WTC11 (cell line): ENCODE measurements at regions not wholly inside any gene's neighbourhood (a gene's known extent, or its start where the extent isn't known, plus 50 kb on each side); places are given as distances from the start of the nearest gene placed in this dataset.

ENCODE experiments used
- ATAC-seq: fragments of 200-7000 bp; cut with Tn5 transposase; 2 replicates; pipeline ENCODE4 v1.10.0; 2021; ENCODE audit warnings: mild to moderate bottlenecking, moderate library complexity
- CTCF ChIA-PET: fragments of 300-600 bp; sonication (Branson Sonifier 250); formaldehyde crosslinking; loops from one replicate; lab custom pipeline; 2021; ENCODE audit warnings: antibody characterized with exemption; lab: Charles Lee
- POLR2A ChIA-PET: fragments of 350-600 bp; sonication (Branson Sonifier 250); formaldehyde crosslinking; loops from one replicate; lab custom pipeline; 2021; ENCODE audit warnings: antibody characterized with exemption; lab: Charles Lee
- DNase-seq: peaks from one replicate; pipeline ENCODE4 v3.0.0; 2021; ENCODE audit warnings: low spot score
- H3K27ac Mint-ChIP-seq: 2 replicates; pipeline ENCODE4 v1.8.0; 2021; ENCODE audit warnings: mixed read lengths
- H3K27me3 Mint-ChIP-seq: 2 replicates; pipeline ENCODE4 v1.8.0; 2021; ENCODE audit warnings: low read depth, mild to moderate bottlenecking, moderate library complexity, mixed read lengths
- H3K36me3 Mint-ChIP-seq: 2 replicates; pipeline ENCODE4 v1.8.0; 2021; ENCODE audit warnings: mixed read lengths
- H3K4me1 Mint-ChIP-seq: 2 replicates; pipeline ENCODE4 v1.8.0; 2022; ENCODE audit warnings: mixed read lengths
- H3K4me3 Mint-ChIP-seq: 2 replicates; pipeline ENCODE4 v1.8.0; 2021; ENCODE audit warnings: mild to moderate bottlenecking, moderate library complexity, mixed read lengths
- H3K9me3 Mint-ChIP-seq: 2 replicates; pipeline ENCODE4 v1.8.0; 2021; ENCODE audit warnings: mixed read lengths
- ETV6 ChIP-seq: sonication (generic); formaldehyde crosslinking; IDR thresholded peaks from 2 replicates; pipeline ENCODE4 v1.8.1; 2022; ENCODE audit warnings: mild to moderate bottlenecking, missing genetic modification reagents
- GABPB1 ChIP-seq: sonication (generic); formaldehyde crosslinking; IDR thresholded peaks from 2 replicates; pipeline ENCODE4 v1.8.1; 2023; ENCODE audit warnings: mild to moderate bottlenecking, missing genetic modification reagents
- MXD4 ChIP-seq: fragments of 250-450 bp; sonication (Bioruptor Pico); IDR thresholded peaks from 2 replicates; pipeline ENCODE4 v1.8.0; 2021; ENCODE audit warnings: mild to moderate bottlenecking, moderate library complexity, borderline replicate concordance
- MYBL2 ChIP-seq: sonication (generic); formaldehyde crosslinking; IDR thresholded peaks from 2 replicates; pipeline ENCODE4 v1.8.1; 2023; ENCODE audit warnings: mild to moderate bottlenecking, moderate library complexity, missing genetic modification reagents
- NR3C1 ChIP-seq: sonication (generic); formaldehyde crosslinking; conservative IDR thresholded peaks from 2 replicates; pipeline ENCODE4 v1.8.1; 2023; ENCODE audit warnings: low read depth, mild to moderate bottlenecking, missing genetic modification reagents
- TCF7 ChIP-seq: sonication (generic); formaldehyde crosslinking; IDR thresholded peaks from 2 replicates; pipeline ENCODE4 v1.8.0; 2022; ENCODE audit warnings: mild to moderate bottlenecking, low read depth, missing genetic modification reagents, moderate library complexity
- TEAD1 ChIP-seq: sonication (generic); formaldehyde crosslinking; IDR thresholded peaks from 2 replicates; pipeline ENCODE4 v1.8.0; 2022; ENCODE audit warnings: mild to moderate bottlenecking, missing genetic modification reagents
- ZNF138 ChIP-seq: sonication (generic); formaldehyde crosslinking; conservative IDR thresholded peaks from 2 replicates; pipeline ENCODE4 v1.8.1; 2022; ENCODE audit warnings: mild to moderate bottlenecking, moderate library complexity, missing genetic modification reagents
- ZNF416 ChIP-seq: fragments of 250-450 bp; sonication (Bioruptor Pico); IDR thresholded peaks from 2 replicates; pipeline ENCODE4 v1.9.0; 2021; ENCODE audit warnings: mild to moderate bottlenecking, inconsistent platforms
- TF ChIP-seq, protein P1 (sequence below): fragments of 250-450 bp; sonication (Bioruptor Pico); IDR thresholded peaks from 2 replicates; pipeline ENCODE4 v1.8.0; 2021; ENCODE audit warnings: mild to moderate bottlenecking
- TF ChIP-seq, protein P2 (sequence below): fragments of 250-450 bp; sonication (Bioruptor Pico); IDR thresholded peaks from 2 replicates; pipeline ENCODE4 v1.9.0; 2021; ENCODE audit warnings: moderate library complexity, mild to moderate bottlenecking, inconsistent platforms, borderline replicate concordance
- TF ChIP-seq, protein P3 (sequence below): sonication (generic); formaldehyde crosslinking; IDR thresholded peaks from 2 replicates; pipeline ENCODE4 v1.8.1; 2023; ENCODE audit warnings: mild to moderate bottlenecking, missing genetic modification reagents
- TF ChIP-seq, protein P4 (sequence below): fragments of 250-450 bp; sonication (Bioruptor Pico); IDR thresholded peaks from 2 replicates; pipeline ENCODE4 v2.1.2; 2022; ENCODE audit warnings: mild to moderate bottlenecking, moderate library complexity
- TF ChIP-seq, protein P5 (sequence below): fragments of 250-450 bp; sonication (Bioruptor Pico); IDR thresholded peaks from 2 replicates; pipeline ENCODE4 v1.9.0; 2021; ENCODE audit warnings: mild to moderate bottlenecking
- TF ChIP-seq, protein P6 (sequence below): sonication (generic); formaldehyde crosslinking; IDR thresholded peaks from 2 replicates; pipeline ENCODE4 v1.8.0; 2022; ENCODE audit warnings: mild to moderate bottlenecking, missing genetic modification reagents
- TF ChIP-seq, protein P7 (sequence below): sonication (generic); formaldehyde crosslinking; IDR thresholded peaks from 2 replicates; pipeline ENCODE4 v1.8.1; 2023; ENCODE audit warnings: mild to moderate bottlenecking, moderate library complexity, missing genetic modification reagents
- TF ChIP-seq, protein P8 (sequence below): sonication (generic); formaldehyde crosslinking; IDR thresholded peaks from 2 replicates; pipeline ENCODE4 v1.8.1; 2023; ENCODE audit warnings: mild to moderate bottlenecking, missing genetic modification reagents, moderate library complexity
- TF ChIP-seq, protein P9 (sequence below): sonication (generic); formaldehyde crosslinking; conservative IDR thresholded peaks from 2 replicates; pipeline ENCODE4 v1.8.1; 2023; ENCODE audit warnings: mild to moderate bottlenecking, low read depth, missing genetic modification reagents, moderate library complexity
- TF ChIP-seq, protein P10 (sequence below): sonication (generic); formaldehyde crosslinking; IDR thresholded peaks from 2 replicates; pipeline ENCODE4 v1.8.0; 2022; ENCODE audit warnings: mild to moderate bottlenecking, missing genetic modification reagents

DNA sequence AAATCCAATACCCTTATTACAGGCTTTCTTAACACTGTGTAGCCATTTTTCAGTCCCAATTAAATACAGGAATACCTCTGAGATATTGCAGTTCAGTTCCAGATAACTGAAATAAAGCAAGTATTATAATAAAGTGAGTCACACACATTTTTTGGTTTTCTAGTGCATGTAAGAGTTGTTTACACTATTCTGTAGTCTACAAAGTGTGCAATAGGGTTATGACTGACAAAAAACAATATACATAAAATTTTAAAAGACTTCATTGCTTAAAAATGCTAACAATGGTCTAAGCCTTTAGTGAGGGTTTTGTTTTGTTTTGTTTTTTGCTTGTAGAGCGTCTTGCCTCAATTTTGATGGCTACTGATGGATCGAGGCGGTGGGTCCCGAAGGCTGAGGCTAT is 434.4 kb upstream of the NBEA start (continued):
- TF ChIP-seq, protein P1, sequence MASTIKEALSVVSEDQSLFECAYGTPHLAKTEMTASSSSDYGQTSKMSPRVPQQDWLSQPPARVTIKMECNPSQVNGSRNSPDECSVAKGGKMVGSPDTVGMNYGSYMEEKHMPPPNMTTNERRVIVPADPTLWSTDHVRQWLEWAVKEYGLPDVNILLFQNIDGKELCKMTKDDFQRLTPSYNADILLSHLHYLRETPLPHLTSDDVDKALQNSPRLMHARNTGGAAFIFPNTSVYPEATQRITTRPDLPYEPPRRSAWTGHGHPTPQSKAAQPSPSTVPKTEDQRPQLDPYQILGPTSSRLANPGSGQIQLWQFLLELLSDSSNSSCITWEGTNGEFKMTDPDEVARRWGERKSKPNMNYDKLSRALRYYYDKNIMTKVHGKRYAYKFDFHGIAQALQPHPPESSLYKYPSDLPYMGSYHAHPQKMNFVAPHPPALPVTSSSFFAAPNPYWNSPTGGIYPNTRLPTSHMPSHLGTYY, result no peak

DNA sequence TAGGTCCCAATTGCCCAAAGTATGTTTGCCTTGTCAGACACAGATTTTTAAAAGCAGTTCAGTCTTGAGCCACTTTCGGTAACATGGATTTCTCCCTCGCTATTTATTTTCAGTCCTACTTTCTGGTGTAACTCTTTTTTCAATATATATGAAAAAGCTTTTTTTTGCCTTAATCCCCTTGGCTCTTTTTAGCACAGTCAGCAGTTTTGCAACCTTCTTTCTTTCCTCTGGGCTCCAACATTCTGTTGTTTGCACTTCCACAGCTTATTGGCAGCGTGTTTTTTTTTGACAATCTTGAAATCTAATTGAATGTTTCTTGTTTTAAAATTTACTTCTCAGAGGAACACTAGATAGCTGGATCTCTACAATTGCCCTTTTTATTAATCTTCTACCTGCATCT is 429.3 kb upstream of the NBEA start:
- no peak for TF ChIP-seq GABPB1
- TF ChIP-seq, protein P2, sequence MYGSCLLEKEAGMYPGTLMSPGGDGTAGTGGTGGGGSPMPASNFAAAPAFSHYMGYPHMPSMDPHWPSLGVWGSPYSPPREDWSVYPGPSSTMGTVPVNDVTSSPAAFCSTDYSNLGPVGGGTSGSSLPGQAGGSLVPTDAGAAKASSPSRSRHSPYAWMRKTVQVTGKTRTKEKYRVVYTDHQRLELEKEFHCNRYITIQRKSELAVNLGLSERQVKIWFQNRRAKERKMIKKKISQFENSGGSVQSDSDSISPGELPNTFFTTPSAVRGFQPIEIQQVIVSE (CRISPR knock-in tag), result no peak
- TF ChIP-seq ZNF416 (CRISPR knock-in tag), result no peak
- TF ChIP-seq ETV6, result no peak
- TF ChIP-seq, protein P3, sequence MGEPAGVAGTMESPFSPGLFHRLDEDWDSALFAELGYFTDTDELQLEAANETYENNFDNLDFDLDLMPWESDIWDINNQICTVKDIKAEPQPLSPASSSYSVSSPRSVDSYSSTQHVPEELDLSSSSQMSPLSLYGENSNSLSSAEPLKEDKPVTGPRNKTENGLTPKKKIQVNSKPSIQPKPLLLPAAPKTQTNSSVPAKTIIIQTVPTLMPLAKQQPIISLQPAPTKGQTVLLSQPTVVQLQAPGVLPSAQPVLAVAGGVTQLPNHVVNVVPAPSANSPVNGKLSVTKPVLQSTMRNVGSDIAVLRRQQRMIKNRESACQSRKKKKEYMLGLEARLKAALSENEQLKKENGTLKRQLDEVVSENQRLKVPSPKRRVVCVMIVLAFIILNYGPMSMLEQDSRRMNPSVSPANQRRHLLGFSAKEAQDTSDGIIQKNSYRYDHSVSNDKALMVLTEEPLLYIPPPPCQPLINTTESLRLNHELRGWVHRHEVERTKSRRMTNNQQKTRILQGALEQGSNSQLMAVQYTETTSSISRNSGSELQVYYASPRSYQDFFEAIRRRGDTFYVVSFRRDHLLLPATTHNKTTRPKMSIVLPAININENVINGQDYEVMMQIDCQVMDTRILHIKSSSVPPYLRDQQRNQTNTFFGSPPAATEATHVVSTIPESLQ (CRISPR knock-in tag), result no peak
- TF ChIP-seq, protein P4, sequence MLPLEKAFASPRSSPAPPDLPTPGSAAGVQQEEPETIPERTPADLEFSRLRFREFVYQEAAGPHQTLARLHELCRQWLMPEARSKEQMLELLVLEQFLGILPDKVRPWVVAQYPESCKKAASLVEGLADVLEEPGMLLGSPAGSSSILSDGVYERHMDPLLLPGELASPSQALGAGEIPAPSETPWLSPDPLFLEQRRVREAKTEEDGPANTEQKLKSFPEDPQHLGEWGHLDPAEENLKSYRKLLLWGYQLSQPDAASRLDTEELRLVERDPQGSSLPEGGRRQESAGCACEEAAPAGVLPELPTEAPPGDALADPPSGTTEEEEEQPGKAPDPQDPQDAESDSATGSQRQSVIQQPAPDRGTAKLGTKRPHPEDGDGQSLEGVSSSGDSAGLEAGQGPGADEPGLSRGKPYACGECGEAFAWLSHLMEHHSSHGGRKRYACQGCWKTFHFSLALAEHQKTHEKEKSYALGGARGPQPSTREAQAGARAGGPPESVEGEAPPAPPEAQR (CRISPR knock-in tag), result no peak
- no peak for TF ChIP-seq NR3C1 (CRISPR knock-in tag)
- no peak for TF ChIP-seq TEAD1 (CRISPR knock-in tag)
- TF ChIP-seq, protein P5, sequence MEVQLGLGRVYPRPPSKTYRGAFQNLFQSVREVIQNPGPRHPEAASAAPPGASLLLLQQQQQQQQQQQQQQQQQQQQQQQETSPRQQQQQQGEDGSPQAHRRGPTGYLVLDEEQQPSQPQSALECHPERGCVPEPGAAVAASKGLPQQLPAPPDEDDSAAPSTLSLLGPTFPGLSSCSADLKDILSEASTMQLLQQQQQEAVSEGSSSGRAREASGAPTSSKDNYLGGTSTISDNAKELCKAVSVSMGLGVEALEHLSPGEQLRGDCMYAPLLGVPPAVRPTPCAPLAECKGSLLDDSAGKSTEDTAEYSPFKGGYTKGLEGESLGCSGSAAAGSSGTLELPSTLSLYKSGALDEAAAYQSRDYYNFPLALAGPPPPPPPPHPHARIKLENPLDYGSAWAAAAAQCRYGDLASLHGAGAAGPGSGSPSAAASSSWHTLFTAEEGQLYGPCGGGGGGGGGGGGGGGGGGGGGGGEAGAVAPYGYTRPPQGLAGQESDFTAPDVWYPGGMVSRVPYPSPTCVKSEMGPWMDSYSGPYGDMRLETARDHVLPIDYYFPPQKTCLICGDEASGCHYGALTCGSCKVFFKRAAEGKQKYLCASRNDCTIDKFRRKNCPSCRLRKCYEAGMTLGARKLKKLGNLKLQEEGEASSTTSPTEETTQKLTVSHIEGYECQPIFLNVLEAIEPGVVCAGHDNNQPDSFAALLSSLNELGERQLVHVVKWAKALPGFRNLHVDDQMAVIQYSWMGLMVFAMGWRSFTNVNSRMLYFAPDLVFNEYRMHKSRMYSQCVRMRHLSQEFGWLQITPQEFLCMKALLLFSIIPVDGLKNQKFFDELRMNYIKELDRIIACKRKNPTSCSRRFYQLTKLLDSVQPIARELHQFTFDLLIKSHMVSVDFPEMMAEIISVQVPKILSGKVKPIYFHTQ, result no peak
- TF ChIP-seq, protein P6, sequence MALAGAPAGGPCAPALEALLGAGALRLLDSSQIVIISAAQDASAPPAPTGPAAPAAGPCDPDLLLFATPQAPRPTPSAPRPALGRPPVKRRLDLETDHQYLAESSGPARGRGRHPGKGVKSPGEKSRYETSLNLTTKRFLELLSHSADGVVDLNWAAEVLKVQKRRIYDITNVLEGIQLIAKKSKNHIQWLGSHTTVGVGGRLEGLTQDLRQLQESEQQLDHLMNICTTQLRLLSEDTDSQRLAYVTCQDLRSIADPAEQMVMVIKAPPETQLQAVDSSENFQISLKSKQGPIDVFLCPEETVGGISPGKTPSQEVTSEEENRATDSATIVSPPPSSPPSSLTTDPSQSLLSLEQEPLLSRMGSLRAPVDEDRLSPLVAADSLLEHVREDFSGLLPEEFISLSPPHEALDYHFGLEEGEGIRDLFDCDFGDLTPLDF, result no peak
- TF ChIP-seq, protein P7, sequence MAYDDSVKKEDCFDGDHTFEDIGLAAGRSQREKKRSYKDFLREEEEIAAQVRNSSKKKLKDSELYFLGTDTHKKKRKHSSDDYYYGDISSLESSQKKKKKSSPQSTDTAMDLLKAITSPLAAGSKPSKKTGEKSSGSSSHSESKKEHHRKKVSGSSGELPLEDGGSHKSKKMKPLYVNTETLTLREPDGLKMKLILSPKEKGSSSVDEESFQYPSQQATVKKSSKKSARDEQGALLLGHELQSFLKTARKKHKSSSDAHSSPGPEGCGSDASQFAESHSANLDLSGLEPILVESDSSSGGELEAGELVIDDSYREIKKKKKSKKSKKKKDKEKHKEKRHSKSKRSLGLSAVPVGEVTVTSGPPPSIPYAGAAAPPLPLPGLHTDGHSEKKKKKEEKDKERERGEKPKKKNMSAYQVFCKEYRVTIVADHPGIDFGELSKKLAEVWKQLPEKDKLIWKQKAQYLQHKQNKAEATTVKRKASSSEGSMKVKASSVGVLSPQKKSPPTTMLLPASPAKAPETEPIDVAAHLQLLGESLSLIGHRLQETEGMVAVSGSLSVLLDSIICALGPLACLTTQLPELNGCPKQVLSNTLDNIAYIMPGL, result no peak
- TF ChIP-seq ZNF138, result no peak
- TF ChIP-seq, protein P8, sequence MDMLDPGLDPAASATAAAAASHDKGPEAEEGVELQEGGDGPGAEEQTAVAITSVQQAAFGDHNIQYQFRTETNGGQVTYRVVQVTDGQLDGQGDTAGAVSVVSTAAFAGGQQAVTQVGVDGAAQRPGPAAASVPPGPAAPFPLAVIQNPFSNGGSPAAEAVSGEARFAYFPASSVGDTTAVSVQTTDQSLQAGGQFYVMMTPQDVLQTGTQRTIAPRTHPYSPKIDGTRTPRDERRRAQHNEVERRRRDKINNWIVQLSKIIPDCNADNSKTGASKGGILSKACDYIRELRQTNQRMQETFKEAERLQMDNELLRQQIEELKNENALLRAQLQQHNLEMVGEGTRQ, result no peak
- TF ChIP-seq MYBL2, result no peak
- TF ChIP-seq MXD4 (CRISPR knock-in tag), result no peak
- TF ChIP-seq, protein P9, sequence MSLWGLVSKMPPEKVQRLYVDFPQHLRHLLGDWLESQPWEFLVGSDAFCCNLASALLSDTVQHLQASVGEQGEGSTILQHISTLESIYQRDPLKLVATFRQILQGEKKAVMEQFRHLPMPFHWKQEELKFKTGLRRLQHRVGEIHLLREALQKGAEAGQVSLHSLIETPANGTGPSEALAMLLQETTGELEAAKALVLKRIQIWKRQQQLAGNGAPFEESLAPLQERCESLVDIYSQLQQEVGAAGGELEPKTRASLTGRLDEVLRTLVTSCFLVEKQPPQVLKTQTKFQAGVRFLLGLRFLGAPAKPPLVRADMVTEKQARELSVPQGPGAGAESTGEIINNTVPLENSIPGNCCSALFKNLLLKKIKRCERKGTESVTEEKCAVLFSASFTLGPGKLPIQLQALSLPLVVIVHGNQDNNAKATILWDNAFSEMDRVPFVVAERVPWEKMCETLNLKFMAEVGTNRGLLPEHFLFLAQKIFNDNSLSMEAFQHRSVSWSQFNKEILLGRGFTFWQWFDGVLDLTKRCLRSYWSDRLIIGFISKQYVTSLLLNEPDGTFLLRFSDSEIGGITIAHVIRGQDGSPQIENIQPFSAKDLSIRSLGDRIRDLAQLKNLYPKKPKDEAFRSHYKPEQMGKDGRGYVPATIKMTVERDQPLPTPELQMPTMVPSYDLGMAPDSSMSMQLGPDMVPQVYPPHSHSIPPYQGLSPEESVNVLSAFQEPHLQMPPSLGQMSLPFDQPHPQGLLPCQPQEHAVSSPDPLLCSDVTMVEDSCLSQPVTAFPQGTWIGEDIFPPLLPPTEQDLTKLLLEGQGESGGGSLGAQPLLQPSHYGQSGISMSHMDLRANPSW (CRISPR knock-in tag), result no peak
- TF ChIP-seq, protein P10, sequence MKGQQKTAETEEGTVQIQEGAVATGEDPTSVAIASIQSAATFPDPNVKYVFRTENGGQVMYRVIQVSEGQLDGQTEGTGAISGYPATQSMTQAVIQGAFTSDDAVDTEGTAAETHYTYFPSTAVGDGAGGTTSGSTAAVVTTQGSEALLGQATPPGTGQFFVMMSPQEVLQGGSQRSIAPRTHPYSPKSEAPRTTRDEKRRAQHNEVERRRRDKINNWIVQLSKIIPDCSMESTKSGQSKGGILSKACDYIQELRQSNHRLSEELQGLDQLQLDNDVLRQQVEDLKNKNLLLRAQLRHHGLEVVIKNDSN (CRISPR knock-in tag), result no peak
- TF ChIP-seq TCF7 (CRISPR knock-in tag), result no peak
- Mint-ChIP-seq H3K9me3 (peaks cover 14% of the 10 kb centered on the region), H3K27ac (no peak overlapping the region), H3K27me3 (no peaks in the 10 kb centered on the region; the same call in 1 of the 2 replicates), H3K4me1 (no peaks in the 10 kb centered on the region), H3K4me3 (no peak overlapping the region), H3K36me3 (peaks cover 2% of the 10 kb centered on the region; the same call in 1 of the 2 replicates)
- ChIA-PET POLR2A (no interaction called here), CTCF (no interaction called here)
- ATAC-seq (no peak), DNase-seq (no peak)
